Spleen (tissue), 7 donors: ENCODE measurements at regions not wholly inside any gene's neighbourhood (a gene's known extent, or its start where the extent isn't known, plus 50 kb on each side); places are given as distances from the start of the nearest gene placed in this dataset.

Experiments
- POLR2A ChIP-seq, 3 donors: fragments of 450-650 bp; IDR thresholded peaks; one replicate each; pipeline ENCODE4 v1.5.1; 2017; ENCODE audit warnings: antibody characterized with exemption in 3 of 3, mild to moderate bottlenecking in 1 of 3
- POLR2AphosphoS5 ChIP-seq, 3 donors: sonication (generic); formaldehyde crosslinking; IDR thresholded peaks; one replicate each; pipeline ENCODE4 v1.5.1; 2017; ENCODE audit warnings: antibody characterized with exemption in 3 of 3
- TF ChIP-seq, protein P1 (sequence below), 11 experiments: fragments of 200-600 bp in 7 of 11; fragments of 450-650 bp in 4 of 11; sonication (generic) in 4 of 11; IDR thresholded peaks in 8 of 11; conservative IDR thresholded peaks in 3 of 11; 1 replicate in 7 of 11; 2 replicates in 4 of 11; pipeline versions ENCODE4 v1.4.0 to v1.8.0; 2016 to 2021; ENCODE audit warnings: antibody characterized with exemption in 11 of 11, inconsistent platforms in 4 of 11, mild to moderate bottlenecking in 1 of 11
- donor health status: DM: no; HTN: no; CAD: no; lungs with moderate emphysema.
- donor health status: DM: no; HTN: no; CAD: no.
- donor health status: DM: no; HTN: no; CAD: no.

DNA sequence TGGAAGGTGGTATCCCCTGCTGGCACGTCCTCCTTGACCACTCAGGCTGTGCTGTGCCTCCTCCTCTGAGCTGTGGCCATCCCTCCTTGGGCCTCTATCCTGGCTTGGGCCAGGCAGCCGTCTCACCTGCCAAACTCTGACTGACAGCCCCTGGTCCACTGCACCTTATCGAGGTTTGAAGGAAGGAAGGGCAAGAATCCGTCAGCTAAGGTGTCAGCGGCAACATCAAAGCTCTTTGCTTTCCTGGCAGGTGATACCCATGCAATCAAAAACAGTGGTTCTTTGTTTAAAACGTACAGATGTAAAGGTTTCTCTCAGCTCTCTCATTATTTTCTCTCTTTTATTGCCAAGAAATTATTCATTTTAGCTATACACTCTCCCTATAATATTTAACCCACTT lies 203.9 kb downstream of the TBXT start:
- TF ChIP-seq, protein P1, sequence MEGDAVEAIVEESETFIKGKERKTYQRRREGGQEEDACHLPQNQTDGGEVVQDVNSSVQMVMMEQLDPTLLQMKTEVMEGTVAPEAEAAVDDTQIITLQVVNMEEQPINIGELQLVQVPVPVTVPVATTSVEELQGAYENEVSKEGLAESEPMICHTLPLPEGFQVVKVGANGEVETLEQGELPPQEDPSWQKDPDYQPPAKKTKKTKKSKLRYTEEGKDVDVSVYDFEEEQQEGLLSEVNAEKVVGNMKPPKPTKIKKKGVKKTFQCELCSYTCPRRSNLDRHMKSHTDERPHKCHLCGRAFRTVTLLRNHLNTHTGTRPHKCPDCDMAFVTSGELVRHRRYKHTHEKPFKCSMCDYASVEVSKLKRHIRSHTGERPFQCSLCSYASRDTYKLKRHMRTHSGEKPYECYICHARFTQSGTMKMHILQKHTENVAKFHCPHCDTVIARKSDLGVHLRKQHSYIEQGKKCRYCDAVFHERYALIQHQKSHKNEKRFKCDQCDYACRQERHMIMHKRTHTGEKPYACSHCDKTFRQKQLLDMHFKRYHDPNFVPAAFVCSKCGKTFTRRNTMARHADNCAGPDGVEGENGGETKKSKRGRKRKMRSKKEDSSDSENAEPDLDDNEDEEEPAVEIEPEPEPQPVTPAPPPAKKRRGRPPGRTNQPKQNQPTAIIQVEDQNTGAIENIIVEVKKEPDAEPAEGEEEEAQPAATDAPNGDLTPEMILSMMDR (IDR thresholded peaks at IDR 0.05 in 8 of 11, conservative IDR thresholded peaks at IDR 0.05 in 3 of 11), result no peak
- no peak for TF ChIP-seq POLR2A (IDR thresholded peaks at IDR 0.05)
- no peak for TF ChIP-seq POLR2AphosphoS5 (IDR thresholded peaks at IDR 0.05)
